HG03103 (cell line): ENCODE measurements at regions not wholly inside any gene's neighbourhood (a gene's known extent, or its start where the extent isn't known, plus 50 kb on each side); places are given as distances from the start of the nearest gene placed in this dataset.

Source experiments
- ATAC-seq: cut with Tn5 transposase; IDR thresholded peaks from one replicate; pipeline ENCODE4 v1.9.1; 2021; ENCODE audit warnings: low read depth; ENCODE audit not compliant: unreplicated experiment

- no peak for ATAC-seq
These were observed 634.3 kb upstream of the PCDH20 start for GRCh38 chr13:62049992-62050391.

DNA sequence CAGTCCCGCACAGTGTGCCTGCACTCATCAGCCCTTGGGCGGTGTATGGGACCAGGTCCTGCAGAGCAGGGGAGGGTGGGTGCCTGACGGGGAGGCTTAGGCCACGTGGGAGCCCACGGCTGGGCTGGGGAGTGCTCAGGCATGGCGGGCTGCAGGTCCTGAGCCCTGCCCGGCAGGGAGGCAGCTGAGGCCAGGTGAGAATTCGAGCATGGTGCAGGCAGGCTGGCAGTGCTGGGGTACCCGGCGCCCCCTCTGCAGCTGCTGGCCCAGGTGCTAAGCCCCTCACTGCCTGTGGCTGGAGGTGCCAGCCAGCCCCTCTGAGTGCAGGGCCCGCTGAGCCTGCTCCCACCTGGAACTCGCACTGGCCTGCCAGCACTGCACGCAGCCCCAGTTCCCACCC is 630.9 kb upstream of the PCDH20 start:
- no peak for ATAC-seq

DNA sequence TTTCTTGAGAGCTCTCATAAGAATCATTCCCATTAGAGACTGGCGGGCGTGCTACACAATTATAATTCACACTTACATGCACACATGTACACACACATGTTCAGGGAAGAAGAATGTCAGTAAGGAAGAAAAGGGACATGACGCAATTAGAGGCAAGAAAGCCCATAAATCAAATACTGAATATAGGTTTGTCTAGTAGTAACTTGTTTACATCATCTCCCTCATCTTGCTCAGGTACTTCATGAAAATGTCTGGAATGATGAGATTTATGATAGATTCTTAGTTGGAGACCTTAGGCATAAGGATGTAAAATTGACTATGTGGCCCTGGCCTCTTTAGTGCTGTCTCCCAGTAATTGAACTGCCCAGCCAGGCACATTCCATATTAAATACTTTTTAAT is 628.0 kb upstream of the PCDH20 start:
- no peak for ATAC-seq

GRCh38 chr13:62040806-62041205 is 625.2 kb upstream of the PCDH20 start:
- ATAC-seq: no peak

GRCh38 chr13:62040078-62040477 is 624.4 kb upstream of the PCDH20 start:
- no peak for ATAC-seq

DNA sequence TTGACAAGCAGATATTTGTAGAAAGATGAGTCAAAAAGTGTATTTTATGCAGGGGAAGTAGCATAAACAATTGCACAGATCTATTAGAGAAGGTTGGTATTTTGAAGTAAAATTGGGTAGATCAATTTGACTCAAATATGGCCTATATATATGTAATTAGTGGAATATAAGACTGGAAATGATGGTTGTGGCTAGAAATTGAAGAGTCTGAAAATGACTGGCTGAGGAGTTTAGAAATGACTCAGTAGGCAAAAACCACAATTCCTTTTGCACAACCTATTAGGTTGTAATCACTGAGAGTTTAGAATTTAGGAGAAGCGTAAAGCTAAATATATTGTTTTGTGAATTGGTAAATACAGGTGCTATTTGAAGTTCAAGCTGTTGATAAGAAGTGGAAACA is 622.6 kb upstream of the PCDH20 start:
- ATAC-seq: peak; percentile 52

DNA sequence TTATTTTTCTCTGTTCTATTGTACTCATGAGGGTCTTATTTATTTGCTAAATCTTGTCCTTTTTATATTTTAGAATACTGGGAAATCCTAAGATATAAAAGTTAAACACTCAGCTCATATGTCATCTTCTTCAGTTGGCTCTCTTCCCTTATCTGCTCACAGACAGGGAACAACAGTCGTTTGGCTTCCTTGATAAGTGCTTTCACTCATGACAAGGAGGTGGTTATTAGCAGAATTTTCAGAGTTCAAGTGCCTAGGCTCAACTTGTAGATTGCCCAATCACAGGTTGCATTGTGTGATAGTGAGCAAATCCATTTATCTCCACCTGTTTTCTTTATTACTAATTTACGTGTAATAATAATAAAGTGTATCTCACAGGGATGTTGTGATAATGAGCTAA is 620.3 kb upstream of the PCDH20 start:
- no peak for ATAC-seq

DNA sequence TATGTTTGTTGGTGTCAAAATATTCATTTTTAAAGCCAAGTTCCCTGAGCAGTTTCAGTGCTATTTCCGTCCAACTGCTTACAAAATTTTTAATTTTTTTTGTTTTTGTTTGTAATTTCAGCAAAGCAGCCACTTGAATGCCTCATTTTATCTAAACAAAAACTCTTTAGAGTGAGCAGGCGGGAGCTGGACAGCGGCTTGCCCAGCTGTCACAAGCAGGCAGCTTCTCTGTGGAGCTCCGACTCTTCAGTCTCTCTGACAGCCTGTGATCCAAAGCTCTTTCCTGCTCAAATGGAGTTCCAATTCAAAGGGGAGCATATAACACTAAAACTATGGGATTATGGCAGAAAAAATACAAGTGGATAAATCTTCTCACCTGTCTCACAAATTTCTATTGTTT is 618.3 kb upstream of the PCDH20 start:
- ATAC-seq: no peak

DNA sequence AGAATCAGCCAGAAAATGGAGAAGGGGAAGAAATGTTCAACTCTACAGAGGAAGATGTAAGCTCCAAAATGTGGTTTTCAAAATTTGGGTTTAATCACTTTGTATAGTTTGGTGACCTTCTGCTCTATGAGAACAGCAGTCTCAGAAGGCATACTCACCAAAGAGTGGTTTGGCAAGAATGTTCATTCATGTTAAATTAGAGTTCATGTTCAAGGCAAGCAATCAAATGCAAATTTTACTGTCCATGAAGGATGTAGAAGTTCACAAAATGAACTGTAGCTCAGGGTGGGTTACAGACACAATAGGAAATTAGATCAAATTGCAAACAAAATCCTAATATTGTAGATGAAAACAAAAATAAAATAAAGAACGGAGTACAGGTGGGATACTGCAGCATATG is 606.7 kb upstream of the PCDH20 start:
- no peak for ATAC-seq

DNA sequence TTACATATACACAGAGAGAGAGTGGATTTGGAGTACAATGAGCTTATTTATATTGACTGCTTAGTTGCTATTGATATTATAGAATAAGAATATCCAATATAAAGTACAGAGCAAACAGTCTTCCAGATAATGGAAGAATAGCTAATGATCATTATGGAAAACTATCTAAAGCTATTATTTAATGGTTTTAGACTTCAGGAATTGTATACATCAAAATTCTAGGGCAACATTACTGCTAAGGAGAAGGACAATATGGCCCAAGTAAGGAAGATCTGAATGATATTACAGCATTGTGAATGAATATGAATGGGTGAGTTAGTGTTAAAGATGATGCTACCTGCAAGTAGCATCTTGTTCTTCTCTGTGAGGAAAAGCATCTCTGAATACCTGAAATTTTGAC is 604.2 kb upstream of the PCDH20 start:
- no peak for ATAC-seq

DNA sequence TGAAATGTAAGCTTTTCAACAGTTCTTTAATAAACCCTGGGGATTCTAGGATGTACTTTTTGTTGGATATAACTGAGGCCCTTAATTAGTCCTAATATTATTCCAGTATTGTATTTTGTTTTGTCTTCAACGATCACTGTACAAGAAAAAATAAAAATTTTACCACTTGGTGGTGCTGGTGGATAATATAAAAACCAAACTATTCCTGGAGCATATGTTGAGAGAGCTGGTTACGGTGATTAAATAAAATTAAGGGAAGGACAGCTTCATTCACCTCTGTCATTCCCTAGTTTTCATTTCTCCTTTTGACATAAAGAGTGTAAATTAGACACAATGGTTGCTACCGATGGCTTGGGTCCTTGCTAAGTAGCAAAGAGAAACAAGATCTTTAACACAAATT is 598.6 kb upstream of the PCDH20 start:
- no peak for ATAC-seq

DNA sequence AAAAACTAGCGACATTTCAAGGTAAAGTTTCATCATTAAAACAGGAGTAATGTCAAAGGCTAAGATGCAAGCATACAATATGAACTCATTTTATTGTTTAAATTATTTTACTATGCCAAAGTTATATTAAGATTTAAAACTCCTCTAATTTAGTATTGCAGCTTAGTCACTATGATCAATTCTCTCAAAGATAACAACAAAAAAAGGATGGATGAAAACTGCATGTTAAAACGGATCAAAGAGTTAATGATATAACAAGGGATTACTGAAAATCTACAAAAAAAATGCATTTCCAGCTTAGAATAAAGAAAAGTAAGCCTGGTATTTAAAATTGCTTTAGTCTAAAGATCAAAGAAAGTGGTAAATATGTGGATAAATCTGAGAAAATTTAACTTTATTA is 587.8 kb upstream of the PCDH20 start:
- no peak for ATAC-seq

DNA sequence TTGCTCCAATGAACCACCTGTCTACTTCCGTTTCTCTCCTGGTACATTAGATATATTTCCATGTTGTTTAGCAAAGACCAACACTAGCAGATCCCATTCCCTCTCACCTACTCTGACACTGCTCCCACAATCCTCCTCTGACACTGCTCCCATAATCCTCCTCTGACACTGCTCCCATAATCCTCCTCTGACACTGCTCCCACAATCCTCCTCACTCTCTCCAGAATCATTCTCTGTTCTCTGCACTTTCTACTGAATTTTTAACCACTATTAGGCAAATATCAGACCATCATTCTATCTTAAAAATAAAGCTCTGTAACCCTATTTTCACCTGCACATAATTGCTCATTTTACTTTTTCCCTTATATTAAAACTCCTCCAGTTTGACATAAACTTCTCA is 578.5 kb upstream of the PCDH20 start:
- no peak for ATAC-seq

- ATAC-seq: no peak
These were observed 574.3 kb upstream of the PCDH20 start for GRCh38 chr13:61989978-61990377.

- ATAC-seq: no peak
These were observed 573.2 kb upstream of the PCDH20 start for GRCh38 chr13:61988810-61989209.

DNA sequence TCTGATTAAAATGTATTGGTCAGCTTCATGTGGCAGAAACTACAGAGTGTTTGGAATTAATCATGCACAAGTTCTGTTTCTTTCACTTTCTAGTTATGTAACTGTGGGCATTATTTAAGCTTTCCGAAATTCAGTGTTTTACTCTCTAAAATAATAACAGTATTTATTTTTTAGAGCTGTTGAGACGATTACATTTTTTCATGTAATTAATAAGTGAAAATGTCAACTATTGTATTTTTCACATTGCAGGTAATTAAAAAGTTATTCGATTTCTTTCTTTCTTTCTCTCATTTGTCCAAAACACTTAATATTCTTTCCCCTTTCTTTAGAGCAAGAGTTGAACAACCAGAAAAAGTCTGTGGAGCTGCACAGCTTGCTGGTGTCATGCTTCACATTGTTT is 559.4 kb upstream of the PCDH20 start:
- no peak for ATAC-seq

GRCh38 chr13:61965756-61966155 is 550.1 kb upstream of the PCDH20 start:
- ATAC-seq: no peak

DNA sequence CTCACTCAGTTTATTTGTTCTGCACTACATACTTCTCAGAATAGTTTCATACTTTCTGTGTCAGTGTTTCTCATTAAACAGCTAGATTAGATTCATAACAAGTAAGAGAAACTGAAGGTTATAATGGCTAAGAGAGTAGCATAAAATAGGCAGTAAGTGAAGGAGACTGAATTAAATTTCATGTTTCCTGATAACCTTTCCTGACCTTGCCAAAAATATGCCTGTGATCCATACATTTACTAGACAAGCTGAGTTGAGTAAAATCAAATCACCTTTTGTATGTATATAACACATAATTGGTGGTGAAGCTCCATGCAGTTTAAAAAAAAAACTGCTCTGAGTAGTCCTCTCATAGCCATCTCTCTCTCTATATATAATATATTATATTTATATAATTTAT is 545.3 kb upstream of the PCDH20 start:
- ATAC-seq: no peak

GRCh38 chr13:61954092-61954491 is 538.4 kb upstream of the PCDH20 start:
- no peak for ATAC-seq

DNA sequence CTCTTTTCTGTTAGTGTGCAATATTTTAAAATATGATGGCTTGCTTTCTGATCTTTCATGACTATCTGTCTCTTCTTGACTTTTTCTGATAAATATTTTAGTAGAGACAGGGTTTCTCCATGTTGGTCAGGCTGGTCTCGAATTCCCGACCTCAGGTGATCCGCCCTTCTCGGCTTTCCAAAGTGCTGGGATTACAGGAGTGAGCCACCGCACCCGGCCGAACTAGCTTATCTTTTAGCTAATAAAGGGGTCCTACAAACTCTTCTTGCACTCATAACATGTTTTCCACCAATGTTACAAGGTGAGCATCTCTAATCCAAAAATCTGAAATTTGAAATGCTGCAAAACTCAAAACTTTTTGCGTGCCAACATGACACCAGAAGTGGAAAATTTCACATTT is 535.2 kb upstream of the PCDH20 start:
- ATAC-seq: no peak

GRCh38 chr13:61944329-61944929 is 528.8 kb upstream of the PCDH20 start:
- ATAC-seq: no peak

- ATAC-seq: no peak
These were observed 520.1 kb upstream of the PCDH20 start for GRCh38 chr13:61935710-61936109.

GRCh38 chr13:61927648-61928047 is 512.0 kb upstream of the PCDH20 start:
- ATAC-seq: no peak
